HG02981 (cell line): ENCODE measurements at regions not wholly inside any gene's neighbourhood (a gene's known extent, or its start where the extent isn't known, plus 50 kb on each side); places are given as distances from the start of the nearest gene placed in this dataset.

Experiments
- ATAC-seq: cut with Tn5 transposase; IDR thresholded peaks from one replicate; pipeline ENCODE4 v1.9.1; 2021; ENCODE audit warnings: mild to moderate bottlenecking, moderate library complexity; ENCODE audit not compliant: unreplicated experiment

- ATAC-seq: no peak
Measured at GRCh38 chr2:120620025-120620793, 115.5 kb upstream of the GLI2 start.

DNA sequence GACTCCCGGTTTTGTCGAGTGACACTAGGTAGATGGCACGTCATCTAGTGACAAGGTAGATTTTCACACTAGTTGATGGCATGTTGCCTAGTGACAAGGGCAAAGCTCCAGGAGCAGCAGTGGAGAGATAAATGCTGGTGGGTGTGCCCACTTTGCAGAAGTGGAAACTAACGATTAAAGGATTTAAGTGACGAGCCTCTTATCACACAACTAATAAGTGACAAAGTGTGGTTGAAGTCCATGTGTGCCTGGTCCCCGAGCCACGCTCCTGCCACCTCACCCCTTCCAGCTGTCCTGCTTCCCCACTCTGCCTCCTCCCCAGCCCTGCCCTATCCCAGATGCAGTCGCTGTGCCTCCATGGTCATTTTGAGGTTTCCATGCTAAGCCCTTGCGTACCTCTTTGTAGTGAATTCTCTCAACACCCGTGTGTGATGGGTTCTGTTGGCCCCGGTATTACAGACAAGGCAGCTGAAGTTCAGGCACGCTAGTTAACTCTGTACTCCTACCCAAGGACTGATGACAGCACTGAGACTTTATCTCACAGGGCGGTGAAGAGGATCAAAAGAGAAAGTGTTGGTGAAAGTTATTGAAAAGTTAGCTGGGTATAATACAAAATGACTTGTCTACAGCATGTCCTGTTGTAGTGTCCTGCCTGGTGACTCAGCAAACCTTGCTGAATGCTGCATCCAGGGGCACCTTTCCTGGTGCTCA is 113.4 kb upstream of the GLI2 start:
- no peak for ATAC-seq

- ATAC-seq: no peak
Measured at GRCh38 chr2:120622886-120623753, 112.5 kb upstream of the GLI2 start.

DNA sequence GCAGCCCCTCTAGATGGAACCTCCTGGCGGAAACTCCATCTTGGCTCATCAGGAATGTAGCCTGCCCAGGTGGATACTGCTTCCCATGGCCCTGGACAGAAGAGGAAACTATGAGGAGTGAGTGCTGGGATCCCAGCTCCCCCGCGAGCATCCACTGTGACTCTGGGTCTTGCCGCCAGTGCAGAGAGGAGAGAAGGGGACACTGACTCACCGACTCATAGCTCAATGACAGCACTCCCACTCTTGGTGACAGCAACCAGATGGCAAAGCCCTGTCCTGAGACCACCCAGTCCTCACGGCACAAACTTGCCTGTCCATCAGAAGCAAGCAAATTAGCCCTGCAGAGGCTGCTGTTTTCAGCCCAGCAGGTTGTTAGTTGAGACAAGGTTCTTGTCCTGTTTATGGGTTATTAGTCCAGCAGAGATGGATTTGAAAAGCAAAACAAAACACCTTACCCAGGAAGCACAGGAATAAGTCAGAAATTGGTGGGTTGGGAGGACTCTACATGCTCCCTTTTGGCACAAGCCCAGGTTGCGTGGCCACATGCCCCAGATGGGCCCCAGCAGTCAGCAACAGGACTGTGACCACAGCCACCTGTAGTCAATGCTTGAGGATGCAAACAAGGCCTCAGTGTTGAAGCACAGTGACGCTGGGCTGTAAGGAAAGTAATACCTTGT is 111.5 kb upstream of the GLI2 start:
- no peak for ATAC-seq

DNA sequence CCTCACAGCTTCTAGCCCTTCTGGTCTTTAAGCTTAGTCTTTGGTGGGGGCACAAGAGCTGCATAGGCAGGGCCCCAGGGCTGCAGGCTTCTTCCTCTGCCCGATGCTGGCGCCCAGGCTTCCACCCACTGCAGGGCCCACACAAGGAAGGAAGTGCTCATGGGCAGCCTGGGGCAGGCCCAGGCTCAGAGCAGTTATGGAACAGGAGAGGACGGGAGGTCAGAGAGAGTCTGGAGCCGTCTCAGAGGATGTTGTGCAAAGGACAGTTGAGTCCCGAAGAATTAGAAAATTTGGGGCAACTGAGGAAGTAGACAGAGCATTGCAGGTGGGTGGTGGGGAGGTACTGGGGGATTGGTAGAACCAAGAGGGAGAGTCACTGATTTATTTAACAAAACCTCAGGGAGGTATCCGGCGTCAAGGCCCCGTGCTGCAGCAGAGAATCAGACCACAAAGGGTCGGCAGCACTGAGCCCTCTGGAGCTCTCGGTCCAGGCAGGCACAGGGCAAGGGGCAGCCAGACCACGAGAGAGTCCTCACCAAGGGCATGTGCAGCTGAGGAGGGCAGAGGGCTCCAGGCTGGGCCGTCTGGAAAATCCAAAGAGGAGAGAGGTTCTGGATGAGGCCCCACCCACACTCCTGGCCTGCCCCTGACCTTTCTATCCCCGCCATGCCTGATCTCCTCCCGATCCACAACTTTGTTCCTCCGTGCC is 110.8 kb upstream of the GLI2 start:
- ATAC-seq: no peak

DNA sequence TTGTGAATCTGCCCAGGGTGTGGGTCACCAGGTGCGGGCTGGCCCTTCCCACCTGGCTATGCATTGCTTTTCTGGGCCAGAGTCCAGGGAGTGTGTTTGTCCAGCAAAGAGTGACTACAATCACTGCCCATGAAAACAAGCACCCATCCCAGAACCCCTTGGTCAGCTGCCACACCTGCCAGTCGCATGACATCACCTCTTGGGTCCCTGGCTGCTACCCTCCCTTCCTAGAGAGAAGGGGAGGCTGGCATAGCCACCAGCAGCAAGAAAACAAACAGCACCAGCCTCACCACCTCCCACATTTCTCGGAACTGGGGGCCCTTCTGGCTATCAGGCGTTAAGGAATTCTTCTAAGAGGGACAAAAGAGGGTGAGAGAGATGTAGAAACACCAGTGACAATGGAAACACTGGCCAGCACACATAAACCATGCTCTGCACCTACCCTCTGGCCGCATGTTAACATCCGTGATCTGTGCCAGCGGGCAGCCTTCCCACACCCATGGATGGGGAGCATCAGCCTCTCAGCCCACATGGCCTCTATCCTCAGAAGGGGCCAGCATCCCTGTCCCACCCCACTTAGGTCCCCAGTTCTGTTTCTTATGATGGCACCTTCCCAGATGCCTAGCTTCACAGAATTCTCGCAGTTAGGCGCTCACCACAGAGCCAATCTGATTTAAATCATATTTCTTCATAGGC is 109.7 kb upstream of the GLI2 start:
- ATAC-seq: no peak

- no peak for ATAC-seq
Measured at GRCh38 chr2:120626566-120626965, 109.1 kb upstream of the GLI2 start.

DNA sequence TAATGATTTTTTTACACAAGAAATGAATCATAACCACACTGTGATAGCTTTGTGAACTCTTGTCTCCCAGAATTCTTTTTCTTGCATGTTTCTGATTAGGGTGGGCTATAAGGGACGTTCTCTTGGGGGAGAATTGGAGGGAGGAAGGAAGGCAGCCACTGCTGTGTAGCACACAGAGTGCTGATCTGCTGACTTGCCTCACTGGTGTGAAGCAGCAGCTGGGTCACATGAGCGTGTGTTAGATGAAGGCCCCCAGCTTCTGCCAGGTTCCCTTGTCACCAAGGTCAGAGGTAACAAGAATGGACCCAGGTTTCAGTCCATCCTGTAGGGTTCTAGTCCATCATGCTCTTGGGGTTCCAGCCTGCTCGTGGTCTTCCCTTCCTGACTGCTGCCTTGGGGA is 107.4 kb upstream of the GLI2 start:
- ATAC-seq: no peak

DNA sequence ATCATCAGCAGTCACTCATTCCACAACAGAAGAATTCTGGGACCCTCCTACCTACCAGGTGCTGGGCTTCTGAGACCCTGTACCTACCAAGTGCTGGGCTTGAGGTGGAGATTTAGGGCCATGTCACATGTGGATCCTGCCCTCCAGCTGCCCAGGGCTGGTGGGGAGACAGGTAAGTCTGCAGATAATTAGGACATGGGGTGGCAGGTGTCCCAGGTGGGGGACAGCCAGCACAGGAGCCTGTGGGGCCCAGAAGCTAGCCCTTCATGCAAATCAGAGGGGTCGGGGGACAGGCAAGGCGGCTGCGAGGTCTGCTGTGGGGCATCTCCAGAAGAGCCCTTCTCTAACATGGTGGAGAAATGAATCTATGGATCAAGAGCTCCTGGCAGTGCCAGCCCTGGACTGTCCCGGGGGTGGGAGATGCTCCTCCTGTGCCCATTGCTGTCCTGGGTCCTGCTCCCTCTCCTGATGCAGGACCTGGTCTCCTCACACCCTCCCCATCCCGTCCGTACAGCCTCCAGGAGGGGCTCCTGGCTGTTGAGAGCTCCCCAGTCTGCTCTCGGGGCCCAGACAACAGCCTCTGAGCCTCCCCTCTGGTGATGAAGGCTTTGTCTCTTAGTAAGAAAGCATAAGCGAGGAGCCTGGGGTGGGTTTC is 106.3 kb upstream of the GLI2 start:
- ATAC-seq: no peak

- ATAC-seq: no peak
Measured at GRCh38 chr2:120630031-120630701, 105.5 kb upstream of the GLI2 start.

DNA sequence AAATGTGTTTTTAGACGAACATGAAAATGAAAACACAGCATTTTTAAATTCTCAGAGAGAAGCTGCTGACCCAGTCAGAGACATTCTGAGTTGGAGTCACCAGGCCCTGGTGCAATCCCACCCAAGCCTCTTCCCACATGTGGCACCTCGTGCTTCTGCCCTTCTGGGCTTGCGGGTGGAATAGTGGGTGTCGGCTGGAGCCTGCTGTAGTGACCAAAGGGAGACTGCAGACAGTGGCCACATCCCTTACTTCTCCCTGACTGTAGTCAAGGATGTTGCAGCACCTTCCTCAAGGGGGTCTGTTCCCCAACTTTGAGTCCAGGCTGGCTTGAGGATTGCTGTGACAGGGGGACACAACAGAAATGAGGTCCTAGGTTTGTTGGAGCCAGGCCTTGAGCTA is 104.4 kb upstream of the GLI2 start:
- ATAC-seq: no peak

DNA sequence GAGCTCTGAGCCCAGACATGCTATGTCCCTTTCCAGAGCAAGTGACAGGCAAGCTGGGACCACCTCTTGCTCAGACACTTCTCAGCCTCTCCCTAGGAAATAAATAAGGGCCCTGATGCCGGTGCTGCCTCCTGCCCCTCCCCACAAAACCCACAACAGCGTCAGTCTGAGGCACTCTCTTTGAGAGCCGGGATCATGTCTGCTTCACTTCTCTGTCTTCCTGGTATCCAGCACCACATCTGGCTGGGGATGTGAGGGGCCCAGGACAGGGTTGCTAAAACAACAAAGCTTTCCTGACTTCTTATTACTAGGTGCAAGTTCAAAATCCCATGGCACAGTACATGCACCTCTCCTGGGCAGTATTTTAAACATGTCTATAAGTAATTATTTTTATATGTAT is 103.9 kb upstream of the GLI2 start:
- ATAC-seq: no peak

- no peak for ATAC-seq
Measured at GRCh38 chr2:120632796-120633646, 102.6 kb upstream of the GLI2 start.

DNA sequence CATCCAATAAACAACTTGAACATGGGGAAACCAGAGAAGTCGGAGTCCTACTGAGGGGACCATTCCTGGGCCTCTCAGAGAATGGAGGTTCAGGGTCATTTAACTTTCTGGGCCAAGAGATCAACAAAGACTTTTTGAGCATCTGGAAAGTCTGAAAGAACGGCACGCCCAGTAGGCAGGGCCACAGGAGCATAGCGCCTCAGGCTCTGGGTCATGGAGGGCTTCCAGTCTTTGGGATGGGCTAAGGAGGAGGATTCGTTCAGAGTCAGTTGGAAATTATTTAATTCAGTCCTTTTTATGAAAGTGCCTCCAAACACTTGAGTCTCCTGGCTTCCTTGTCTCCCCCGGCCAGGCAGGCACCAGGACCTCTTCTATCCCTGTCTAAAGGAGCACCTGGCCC is 101.1 kb upstream of the GLI2 start:
- ATAC-seq: no peak

GRCh38 chr2:120635146-120635545 is 100.5 kb upstream of the GLI2 start:
- no peak for ATAC-seq

- ATAC-seq: no peak
Measured at GRCh38 chr2:120637847-120638246, 97.8 kb upstream of the GLI2 start.

DNA sequence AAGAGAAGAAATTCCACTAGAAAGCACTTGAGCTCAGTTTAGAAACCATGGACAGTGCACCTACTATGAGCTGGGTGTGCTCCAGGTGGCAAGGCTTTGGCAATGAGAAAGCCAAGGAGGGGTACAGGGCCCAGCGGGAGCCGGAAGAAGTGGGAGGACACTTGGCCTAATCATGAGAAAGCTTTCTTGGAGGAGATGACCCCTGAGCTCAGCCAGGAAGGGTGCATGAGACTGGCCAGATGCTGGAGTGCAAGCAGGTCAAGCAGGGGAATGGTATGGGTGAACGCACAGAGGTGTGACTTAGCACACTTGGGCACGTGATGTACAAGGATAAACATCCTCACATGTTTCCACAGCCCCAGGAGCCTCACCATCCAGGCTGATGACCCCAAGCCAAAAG is 97.2 kb upstream of the GLI2 start:
- no peak for ATAC-seq

- no peak for ATAC-seq
Measured at GRCh38 chr2:120641366-120641771, 94.3 kb upstream of the GLI2 start.
